OCI-LY3 (cell line): ENCODE measurements at regions not wholly inside any gene's neighbourhood (a gene's known extent, or its start where the extent isn't known, plus 50 kb on each side); places are given as distances from the start of the nearest gene placed in this dataset.

Experiments
- H2AFZ ChIP-seq: fragments of 200-600, 300-600 bp; shearing (Covaris generic); 2 replicates; pipeline ENCODE4 v1.6.0; 2014; ENCODE audit warnings: antibody characterized with exemption, low read depth, low read length
- H3K27ac ChIP-seq: fragments of 200-600, 300-600 bp; sonication (generic); 2 replicates; pipeline ENCODE4 v1.5.1; 2014; ENCODE audit warnings: mild to moderate bottlenecking, low read length, moderate library complexity, mixed read lengths
- H3K27me3 ChIP-seq: fragments of 200-600, 300-600 bp; sonication (generic); 2 replicates; pipeline ENCODE4 v1.6.1; 2014; ENCODE audit warnings: low read depth, low read length, mixed read lengths
- H3K36me3 ChIP-seq: fragments of 200-600, 300-600 bp; sonication (generic); replicated peaks from 2 replicates; pipeline ENCODE3; 2014; ENCODE audit warnings: low read depth, low read length, mixed read lengths
- H3K4me1 ChIP-seq: fragments of 300-600, 200-600 bp; sonication (generic); 2 replicates; pipeline ENCODE4 v1.6.1; 2014; ENCODE audit warnings: low read length, mixed read lengths
- H3K4me2 ChIP-seq: fragments of 200-600, 300-600 bp; sonication (generic); 2 replicates; pipeline ENCODE4 v1.6.1; 2014; ENCODE audit warnings: low read length, mixed read lengths
- H3K4me3 ChIP-seq: fragments of 300-600, 200-600 bp; sonication (generic); 2 replicates; pipeline ENCODE4 v1.5.1; 2014; ENCODE audit warnings: antibody characterized with exemption, mild to moderate bottlenecking, low read length, moderate library complexity
- H3K79me2 ChIP-seq: fragments of 300-600, 200-600 bp; shearing (Covaris generic); 2 replicates; pipeline ENCODE4 v1.6.1; 2014; ENCODE audit warnings: mild to moderate bottlenecking, low read length, mixed read lengths
- H3K9ac ChIP-seq: fragments of 300-600, 200-600 bp; shearing (Covaris generic); 2 replicates; pipeline ENCODE4 v1.6.0; 2014; ENCODE audit warnings: mild to moderate bottlenecking, low read length, moderate library complexity
- H3K9me3 ChIP-seq: fragments of 200-600, 300-600 bp; shearing (Covaris generic); 2 replicates; pipeline ENCODE4 v1.6.1; 2014; ENCODE audit warnings: low read length, mixed read lengths; ENCODE audit not compliant: insufficient read depth
- H4K20me1 ChIP-seq: fragments of 200-600, 300-600 bp; sonication (generic); 2 replicates; pipeline ENCODE4 v1.6.1; 2016; ENCODE audit warnings: low read length, mixed read lengths; ENCODE audit not compliant: insufficient read depth
- EZH2phosphoT487 ChIP-seq: fragments of 200-600 bp; shearing (Covaris generic); IDR thresholded peaks from 2 replicates; pipeline ENCODE4 v1.6.1; 2018; ENCODE audit warnings: antibody characterized with exemption, mixed run types, low read depth
- TF ChIP-seq, protein P1 (sequence below): fragments of 200-600, 300-600 bp; sonication (generic); IDR thresholded peaks from 2 replicates; pipeline ENCODE4 v1.5.1; 2014; ENCODE audit warnings: antibody characterized with exemption, low read length, low read depth

DNA sequence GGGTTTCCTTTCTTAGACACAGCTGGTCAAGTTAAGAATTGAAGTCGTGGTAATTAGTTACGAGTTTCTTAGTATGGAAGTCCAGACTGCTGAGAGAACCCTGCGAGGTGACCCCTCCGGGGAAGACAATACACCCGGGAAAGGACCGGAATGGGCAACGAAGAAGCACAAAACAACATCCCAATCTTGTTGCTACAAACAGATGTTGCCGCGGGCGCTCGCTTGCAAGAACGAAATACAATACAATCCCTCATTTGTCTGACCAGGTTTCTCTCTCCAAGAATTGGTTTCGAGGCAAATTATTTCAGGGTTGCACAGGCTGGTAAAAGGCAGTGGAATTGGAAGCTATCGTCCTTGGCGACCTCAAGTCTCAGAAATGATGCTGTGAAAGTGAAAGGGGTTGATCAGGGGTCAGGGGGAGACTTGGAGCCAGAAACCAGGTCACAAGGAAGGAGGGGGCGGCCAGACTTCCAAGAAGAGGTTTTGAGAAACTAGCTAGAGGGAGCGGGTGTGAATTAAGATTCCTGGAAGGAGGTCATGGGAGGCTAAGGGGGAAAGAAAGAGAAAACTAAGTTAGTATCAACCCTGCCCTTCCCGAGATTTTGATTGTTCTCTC is 401.9 kb downstream of the HRH4 start:
- H3K79me2 ChIP-seq, result no peaks in the 10 kb centered on the region
- no peak overlapping the region for H3K4me2 ChIP-seq
- TF ChIP-seq, protein P1, sequence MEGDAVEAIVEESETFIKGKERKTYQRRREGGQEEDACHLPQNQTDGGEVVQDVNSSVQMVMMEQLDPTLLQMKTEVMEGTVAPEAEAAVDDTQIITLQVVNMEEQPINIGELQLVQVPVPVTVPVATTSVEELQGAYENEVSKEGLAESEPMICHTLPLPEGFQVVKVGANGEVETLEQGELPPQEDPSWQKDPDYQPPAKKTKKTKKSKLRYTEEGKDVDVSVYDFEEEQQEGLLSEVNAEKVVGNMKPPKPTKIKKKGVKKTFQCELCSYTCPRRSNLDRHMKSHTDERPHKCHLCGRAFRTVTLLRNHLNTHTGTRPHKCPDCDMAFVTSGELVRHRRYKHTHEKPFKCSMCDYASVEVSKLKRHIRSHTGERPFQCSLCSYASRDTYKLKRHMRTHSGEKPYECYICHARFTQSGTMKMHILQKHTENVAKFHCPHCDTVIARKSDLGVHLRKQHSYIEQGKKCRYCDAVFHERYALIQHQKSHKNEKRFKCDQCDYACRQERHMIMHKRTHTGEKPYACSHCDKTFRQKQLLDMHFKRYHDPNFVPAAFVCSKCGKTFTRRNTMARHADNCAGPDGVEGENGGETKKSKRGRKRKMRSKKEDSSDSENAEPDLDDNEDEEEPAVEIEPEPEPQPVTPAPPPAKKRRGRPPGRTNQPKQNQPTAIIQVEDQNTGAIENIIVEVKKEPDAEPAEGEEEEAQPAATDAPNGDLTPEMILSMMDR, result no peak
- no peak for TF ChIP-seq EZH2phosphoT487
- no peaks in the 10 kb centered on the region for H3K4me1 ChIP-seq
- no peak overlapping the region for H3K27ac ChIP-seq
- no peaks in the 10 kb centered on the region for H3K27me3 ChIP-seq
- no peaks in the 10 kb centered on the region for H3K9me3 ChIP-seq
- no peak overlapping the region for H2AFZ ChIP-seq
- no peaks in the 10 kb centered on the region for H3K36me3 ChIP-seq
- H3K4me3 ChIP-seq, result no peak overlapping the region
- no peak overlapping the region for H3K9ac ChIP-seq
- H4K20me1 ChIP-seq, result no peaks in the 10 kb centered on the region

DNA sequence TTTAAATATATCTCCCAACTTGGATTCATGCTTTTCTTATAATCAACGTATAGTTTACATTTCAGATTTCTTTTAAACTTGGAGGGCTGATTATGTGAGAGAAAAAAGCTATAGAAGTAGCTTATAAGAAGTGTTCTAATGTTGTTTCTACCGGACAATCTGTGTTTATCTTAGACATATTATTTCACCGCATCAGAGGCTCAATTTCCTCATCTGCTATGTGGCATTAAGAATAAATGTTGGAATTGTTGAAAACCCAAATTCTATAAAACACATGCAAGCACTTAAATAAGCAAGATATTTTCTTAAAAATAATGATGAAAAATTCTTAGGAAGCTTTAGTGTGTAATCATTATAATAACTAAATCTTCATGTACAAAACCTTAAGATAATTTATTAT is 407.9 kb downstream of the HRH4 start:
- Histone ChIP-seq H3K79me2 (no peaks in the 10 kb centered on the region), H3K27ac (no peak overlapping the region), H4K20me1 (no peaks in the 10 kb centered on the region), H3K27me3 (peaks cover 4% of the 10 kb centered on the region), H3K4me3 (no peak overlapping the region), H3K9me3 (no peaks in the 10 kb centered on the region), H3K4me2 (no peak overlapping the region), H3K9ac (no peak overlapping the region), H3K36me3 (no peaks in the 10 kb centered on the region), H3K4me1 (no peaks in the 10 kb centered on the region), H2AFZ (no peak overlapping the region)
- TF ChIP-seq, protein P1, result no peak
- TF ChIP-seq EZH2phosphoT487, result no peak

DNA sequence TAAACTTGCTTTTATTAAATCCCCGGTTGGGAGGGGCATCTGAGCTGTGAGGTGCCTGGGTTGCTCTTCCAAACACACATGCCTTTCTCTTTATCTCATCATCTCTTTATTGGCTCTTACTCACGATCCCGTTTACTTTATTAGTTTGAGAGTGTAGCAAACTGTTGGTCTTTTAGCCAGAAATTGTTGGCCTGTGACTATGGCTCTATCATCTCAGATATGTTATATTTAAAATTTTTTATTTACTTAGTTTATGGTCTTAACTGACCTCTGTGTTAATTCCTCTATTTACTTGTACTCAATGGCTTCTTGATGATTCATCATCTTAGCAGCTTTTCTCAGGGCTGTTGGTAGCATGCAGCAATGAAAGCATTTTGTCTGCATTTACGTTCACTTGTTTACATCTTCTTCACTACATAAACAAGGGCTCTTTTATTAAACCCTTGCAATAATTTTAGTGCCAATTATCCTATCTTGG is 408.4 kb downstream of the HRH4 start:
- no peaks in the 10 kb centered on the region for H3K36me3 ChIP-seq

DNA sequence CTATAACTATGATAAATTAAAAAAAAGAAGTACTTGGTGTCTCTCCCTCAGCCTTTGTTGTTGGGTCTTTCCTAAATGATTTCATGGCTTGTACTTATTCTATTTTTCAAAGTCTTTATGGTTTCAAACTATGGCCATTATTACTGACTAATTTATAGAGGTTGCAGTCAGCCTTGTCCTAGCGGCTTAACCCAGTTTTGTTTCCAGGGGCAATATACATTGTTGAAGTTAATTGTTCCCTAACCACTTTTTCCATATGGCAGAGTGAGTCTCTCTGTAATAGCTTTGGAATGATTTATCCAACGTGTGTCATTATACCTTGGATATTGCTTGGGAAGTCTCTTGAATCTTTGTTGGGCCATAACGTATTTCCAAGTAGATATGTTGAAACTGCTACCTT is 408.8 kb downstream of the HRH4 start:
- H3K4me2 ChIP-seq, result no peak overlapping the region
- H3K27ac ChIP-seq, result no peak overlapping the region
- H2AFZ ChIP-seq, result no peak overlapping the region
- TF ChIP-seq, protein P1, result no peak
- no peak for TF ChIP-seq EZH2phosphoT487
- H4K20me1 ChIP-seq, result no peaks in the 10 kb centered on the region
- no peaks in the 10 kb centered on the region for H3K4me1 ChIP-seq
- H3K36me3 ChIP-seq, result no peaks in the 10 kb centered on the region
- H3K9me3 ChIP-seq, result no peaks in the 10 kb centered on the region
- H3K4me3 ChIP-seq, result no peak overlapping the region
- H3K27me3 ChIP-seq, result peaks cover 4% of the 10 kb centered on the region
- H3K9ac ChIP-seq, result no peak overlapping the region
- H3K79me2 ChIP-seq, result no peaks in the 10 kb centered on the region

More for the DNA sequence above, 408.4 kb downstream of the HRH4 start:
- TF ChIP-seq EZH2phosphoT487, result no peak
- TF ChIP-seq, protein P1, result no peak
- Histone ChIP-seq H3K79me2 (no peaks in the 10 kb centered on the region), H3K9me3 (no peaks in the 10 kb centered on the region), H3K9ac (no peak overlapping the region), H3K4me3 (no peak overlapping the region), H3K4me1 (no peaks in the 10 kb centered on the region), H3K4me2 (no peak overlapping the region), H3K27ac (no peak overlapping the region), H2AFZ (no peak overlapping the region), H3K27me3 (peaks cover 4% of the 10 kb centered on the region), H4K20me1 (no peaks in the 10 kb centered on the region)
